ENCODE measurements at regions not wholly inside any gene's neighbourhood (a gene's known extent, or its start where the extent isn't known, plus 50 kb on each side); places are given as distances from the start of the nearest gene placed in this dataset.

DNA sequence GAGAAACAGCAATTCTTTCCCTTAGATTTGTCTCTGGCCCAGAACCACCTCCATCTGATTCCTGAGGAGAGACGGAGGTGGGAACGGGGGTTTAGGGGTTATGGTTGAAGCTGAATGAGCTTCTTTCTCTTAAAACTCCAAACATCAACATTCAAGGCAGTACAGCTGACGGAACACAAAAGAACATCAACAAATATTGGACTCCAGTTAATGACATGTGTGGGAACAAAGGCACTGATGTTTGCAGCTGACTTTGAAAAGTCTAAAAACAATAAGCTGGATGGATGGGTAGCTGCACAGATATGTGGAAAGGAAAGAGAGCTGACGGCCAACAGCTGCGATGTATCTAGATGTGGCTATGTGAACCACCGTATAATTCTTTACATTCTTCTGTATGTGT lies 256.5 kb downstream of the SOD2 start:
- no peaks in the 10 kb centered on the region for H3K27me3 ChIP-seq (ENCODE audit: low read length)
- H3F3A ChIP-seq (ENCODE audit: insufficient read depth), result no peaks in the 10 kb centered on the region
- H3K9ac ChIP-seq (ENCODE audit: low read length), result no peak overlapping the region
- H3K9me2 ChIP-seq (replicated peaks; ENCODE audit: insufficient read depth, low read length), result no peaks in the 10 kb centered on the region
- no peak overlapping the region for H3K27ac ChIP-seq (ENCODE audit: low read depth, low read length)
- H2AFZ ChIP-seq (ENCODE audit: low read depth, low read length, severe bottlenecking), result no peak overlapping the region
- H3K79me2 ChIP-seq (ENCODE audit: insufficient read depth, low read length), result no peaks in the 10 kb centered on the region
- H4K20me1 ChIP-seq (ENCODE audit: low read depth, low read length), result no peaks in the 10 kb centered on the region
- no peak for TF ChIP-seq EZH2phosphoT487 (conservative IDR thresholded peaks at IDR 0.05; ENCODE audit: low read length)
- peaks cover 16% of the 10 kb centered on the region; the same call in 1 of the 2 replicates for H3K9me3 ChIP-seq (ENCODE audit: insufficient read depth, low read length)
- H3K36me3 ChIP-seq (ENCODE audit: low read length), result no peaks in the 10 kb centered on the region
- no peak overlapping the region for H3K4me3 ChIP-seq (ENCODE audit: insufficient read depth, low read length, poor library complexity, severe bottlenecking)
- H3K4me2 ChIP-seq (ENCODE audit: low read depth, low read length, poor library complexity, severe bottlenecking), result no peak overlapping the region

DNA sequence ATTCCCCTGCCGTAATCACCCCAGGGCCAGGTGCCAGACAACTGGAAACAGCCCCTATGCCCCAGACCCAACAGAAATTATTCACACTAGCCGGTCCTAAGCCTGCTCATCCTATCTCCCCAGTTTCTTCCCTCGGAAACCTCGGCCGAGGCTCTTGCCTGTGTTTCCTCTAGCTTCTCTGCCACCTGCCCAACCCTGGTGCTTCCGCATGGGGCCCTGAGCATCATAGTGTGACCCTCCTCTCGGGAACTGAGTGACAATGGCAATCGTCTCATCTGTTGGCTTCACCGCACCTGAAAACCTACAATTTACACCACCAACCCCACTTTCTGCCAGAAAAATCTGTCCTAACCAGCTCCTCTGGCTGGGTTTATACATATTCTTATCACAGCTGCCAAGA lies 257.3 kb downstream of the SOD2 start:
- H3K4me2 ChIP-seq (ENCODE audit: low read depth, low read length, poor library complexity, severe bottlenecking), result no peak overlapping the region
- no peak overlapping the region for H3K4me3 ChIP-seq (ENCODE audit: insufficient read depth, low read length, poor library complexity, severe bottlenecking)

DNA sequence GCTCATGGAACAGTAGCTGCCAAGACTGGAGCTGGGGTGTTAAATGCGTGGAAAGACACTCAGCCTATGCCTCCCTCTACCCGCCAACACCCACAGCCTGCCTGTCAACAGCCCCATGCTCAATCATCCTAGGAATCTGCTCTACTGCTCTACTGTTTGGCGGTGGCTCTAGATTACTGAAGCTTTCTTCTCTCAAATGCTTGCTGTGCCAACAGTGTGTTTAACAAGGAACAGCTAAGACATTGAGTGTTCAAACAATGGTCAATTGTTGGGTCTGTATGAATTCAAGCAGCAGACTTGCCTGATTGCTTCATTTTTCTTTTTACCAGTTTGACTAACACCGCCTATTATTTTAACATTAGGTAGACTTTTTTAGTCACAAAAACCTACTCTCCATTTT lies 258.6 kb downstream of the SOD2 start:
- Histone ChIP-seq H3K9me2 (replicated peaks; ENCODE audit: insufficient read depth, low read length) (no peaks in the 10 kb centered on the region), H3K9me3 (ENCODE audit: insufficient read depth, low read length) (peaks cover 16% of the 10 kb centered on the region; the same call in 1 of the 2 replicates), H3K4me2 (ENCODE audit: low read depth, low read length, poor library complexity, severe bottlenecking) (no peak overlapping the region), H2AFZ (ENCODE audit: low read depth, low read length, severe bottlenecking) (no peak overlapping the region), H4K20me1 (ENCODE audit: low read depth, low read length) (no peaks in the 10 kb centered on the region), H3K36me3 (ENCODE audit: low read length) (no peaks in the 10 kb centered on the region), H3K79me2 (ENCODE audit: insufficient read depth, low read length) (no peaks in the 10 kb centered on the region), H3K9ac (ENCODE audit: low read length) (no peak overlapping the region), H3F3A (ENCODE audit: insufficient read depth) (no peaks in the 10 kb centered on the region), H3K4me3 (ENCODE audit: insufficient read depth, low read length, poor library complexity, severe bottlenecking) (no peak overlapping the region), H3K27me3 (ENCODE audit: low read length) (no peaks in the 10 kb centered on the region), H3K27ac (ENCODE audit: low read depth, low read length) (no peak overlapping the region)
- TF ChIP-seq, protein P1, sequence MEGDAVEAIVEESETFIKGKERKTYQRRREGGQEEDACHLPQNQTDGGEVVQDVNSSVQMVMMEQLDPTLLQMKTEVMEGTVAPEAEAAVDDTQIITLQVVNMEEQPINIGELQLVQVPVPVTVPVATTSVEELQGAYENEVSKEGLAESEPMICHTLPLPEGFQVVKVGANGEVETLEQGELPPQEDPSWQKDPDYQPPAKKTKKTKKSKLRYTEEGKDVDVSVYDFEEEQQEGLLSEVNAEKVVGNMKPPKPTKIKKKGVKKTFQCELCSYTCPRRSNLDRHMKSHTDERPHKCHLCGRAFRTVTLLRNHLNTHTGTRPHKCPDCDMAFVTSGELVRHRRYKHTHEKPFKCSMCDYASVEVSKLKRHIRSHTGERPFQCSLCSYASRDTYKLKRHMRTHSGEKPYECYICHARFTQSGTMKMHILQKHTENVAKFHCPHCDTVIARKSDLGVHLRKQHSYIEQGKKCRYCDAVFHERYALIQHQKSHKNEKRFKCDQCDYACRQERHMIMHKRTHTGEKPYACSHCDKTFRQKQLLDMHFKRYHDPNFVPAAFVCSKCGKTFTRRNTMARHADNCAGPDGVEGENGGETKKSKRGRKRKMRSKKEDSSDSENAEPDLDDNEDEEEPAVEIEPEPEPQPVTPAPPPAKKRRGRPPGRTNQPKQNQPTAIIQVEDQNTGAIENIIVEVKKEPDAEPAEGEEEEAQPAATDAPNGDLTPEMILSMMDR (IDR thresholded peaks at IDR 0.05; ENCODE audit: insufficient read depth, low read length, poor library complexity, severe bottlenecking), result no peak
- no peak for TF ChIP-seq EZH2phosphoT487 (conservative IDR thresholded peaks at IDR 0.05; ENCODE audit: low read length)

More for the DNA sequence above, 257.3 kb downstream of the SOD2 start:
- no peaks in the 10 kb centered on the region for H3K36me3 ChIP-seq (ENCODE audit: low read length)
- H3K79me2 ChIP-seq (ENCODE audit: insufficient read depth, low read length), result no peaks in the 10 kb centered on the region
- no peak overlapping the region for H3K9ac ChIP-seq (ENCODE audit: low read length)
- H3K27ac ChIP-seq (ENCODE audit: low read depth, low read length), result no peak overlapping the region
- no peaks in the 10 kb centered on the region for H3K9me2 ChIP-seq (replicated peaks; ENCODE audit: insufficient read depth, low read length)
- no peaks in the 10 kb centered on the region for H3K27me3 ChIP-seq (ENCODE audit: low read length)
- H4K20me1 ChIP-seq (ENCODE audit: low read depth, low read length), result no peaks in the 10 kb centered on the region
- peaks cover 16% of the 10 kb centered on the region; the same call in 1 of the 2 replicates for H3K9me3 ChIP-seq (ENCODE audit: insufficient read depth, low read length)
- H3F3A ChIP-seq (ENCODE audit: insufficient read depth), result no peaks in the 10 kb centered on the region
- H2AFZ ChIP-seq (ENCODE audit: low read depth, low read length, severe bottlenecking), result no peak overlapping the region
- TF ChIP-seq EZH2phosphoT487 (conservative IDR thresholded peaks at IDR 0.05; ENCODE audit: low read length), result no peak
- TF ChIP-seq, protein P1 (IDR thresholded peaks at IDR 0.05; ENCODE audit: insufficient read depth, low read length, poor library complexity, severe bottlenecking), result no peak

DNA sequence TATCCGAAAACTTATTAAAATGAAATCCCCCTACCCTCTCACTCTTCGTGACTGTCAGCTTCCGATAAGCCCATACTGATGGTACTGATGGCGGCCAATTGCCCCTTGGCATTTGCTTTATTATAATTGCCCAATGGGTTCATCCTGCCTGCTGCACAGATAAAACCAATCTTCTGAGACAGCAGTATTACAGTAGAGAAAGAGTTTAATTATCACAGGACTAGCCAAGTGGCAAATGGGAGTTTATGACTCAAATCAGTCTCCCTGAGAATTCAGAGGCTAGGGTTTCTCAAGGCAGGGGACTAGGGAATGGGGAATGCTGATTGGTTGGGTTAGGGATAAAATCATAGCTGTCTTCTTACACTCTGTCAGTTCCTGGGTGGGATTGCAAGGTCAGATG lies 259.5 kb downstream of the SOD2 start:
- Histone ChIP-seq H3K9me2 (replicated peaks; ENCODE audit: insufficient read depth, low read length) (no peaks in the 10 kb centered on the region), H3K9me3 (ENCODE audit: insufficient read depth, low read length) (peaks cover 16% of the 10 kb centered on the region; the same call in 1 of the 2 replicates), H3K4me2 (ENCODE audit: low read depth, low read length, poor library complexity, severe bottlenecking) (no peak overlapping the region), H3K79me2 (ENCODE audit: insufficient read depth, low read length) (no peaks in the 10 kb centered on the region), H3K27me3 (ENCODE audit: low read length) (no peaks in the 10 kb centered on the region), H4K20me1 (ENCODE audit: low read depth, low read length) (no peaks in the 10 kb centered on the region), H3F3A (ENCODE audit: insufficient read depth) (no peaks in the 10 kb centered on the region), H3K27ac (ENCODE audit: low read depth, low read length) (no peak overlapping the region), H3K4me3 (ENCODE audit: insufficient read depth, low read length, poor library complexity, severe bottlenecking) (no peak overlapping the region), H3K9ac (ENCODE audit: low read length) (no peak overlapping the region), H2AFZ (ENCODE audit: low read depth, low read length, severe bottlenecking) (no peak overlapping the region), H3K36me3 (ENCODE audit: low read length) (no peaks in the 10 kb centered on the region)
- TF ChIP-seq, protein P1 (IDR thresholded peaks at IDR 0.05; ENCODE audit: insufficient read depth, low read length, poor library complexity, severe bottlenecking), result no peak
- no peak for TF ChIP-seq EZH2phosphoT487 (conservative IDR thresholded peaks at IDR 0.05; ENCODE audit: low read length)

All from SU-DHL-6 (cell line).